Cardiac muscle cell (in vitro differentiated cells and primary cell): ENCODE measurements at regions not wholly inside any gene's neighbourhood (a gene's known extent, or its start where the extent isn't known, plus 50 kb on each side); places are given as distances from the start of the nearest gene placed in this dataset.

Source experiments
- DNase-seq, 2 donors: peaks; one replicate each; pipeline versions ENCODE4 v3.0.0 to v3.0.0-alpha.2; 2010 to 2017; ENCODE audit warnings: low read depth in 1 of 2, low spot score in 1 of 2
- H3K27ac ChIP-seq: fragments of 200-600 bp; sonication (generic); 2 replicates; pipeline ENCODE4 v1.5.1; 2016
- H3K27me3 ChIP-seq: fragments of 200-600 bp; sonication (generic); 2 replicates; pipeline ENCODE4 v1.6.0; 2016; ENCODE audit warnings: control low read depth
- H3K36me3 ChIP-seq: fragments of 200-600 bp; sonication (generic); 2 replicates; pipeline ENCODE4 v1.5.1; 2016; ENCODE audit warnings: control low read depth
- H3K4me1 ChIP-seq: fragments of 200-600 bp; sonication (generic); 2 replicates; pipeline ENCODE4 v1.8.1; 2017; ENCODE audit warnings: low read depth, mild to moderate bottlenecking, mixed run types
- H3K4me3 ChIP-seq: fragments of 200-600 bp; sonication (generic); 2 replicates; pipeline ENCODE4 v1.5.1; 2016; ENCODE audit warnings: mild to moderate bottlenecking
- H3K9me3 ChIP-seq: fragments of 200-600 bp; sonication (generic); 2 replicates; pipeline ENCODE4 v1.5.1; 2017; ENCODE audit warnings: low read depth, mild to moderate bottlenecking, control low read depth
- TF ChIP-seq, protein P1 (sequence below): IDR thresholded peaks from 2 replicates; pipeline ENCODE4 v1.5.1; 2012; ENCODE audit warnings: low read depth, mild to moderate bottlenecking, low read length

DNA sequence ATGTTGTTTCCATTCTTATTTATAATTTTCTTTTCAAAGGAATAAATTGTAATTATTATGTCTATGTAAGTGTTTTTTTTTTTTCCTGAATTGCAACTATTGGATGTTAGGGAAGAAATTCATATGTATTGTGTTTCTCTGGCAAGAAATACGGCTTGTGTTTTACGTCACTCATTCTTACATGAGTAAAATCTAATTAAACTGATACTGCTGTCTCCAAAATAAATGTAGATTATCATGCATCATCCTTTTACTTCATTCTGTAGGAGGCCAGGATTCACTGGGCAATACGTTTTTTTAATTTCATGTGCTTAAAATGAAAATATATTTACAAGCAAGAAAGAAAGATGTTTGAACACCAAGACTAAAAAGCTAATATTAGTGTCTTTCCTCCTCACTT is 590.8 kb downstream of the OTOL1 start:
- Histone ChIP-seq H3K4me3 (no peak overlapping the region), H3K27me3 (no peaks in the 10 kb centered on the region), H3K4me1 (no peaks in the 10 kb centered on the region), H3K36me3 (no peaks in the 10 kb centered on the region), H3K9me3 (no peaks in the 10 kb centered on the region), H3K27ac (no peak overlapping the region)
- no peak for DNase-seq
- TF ChIP-seq, protein P1, sequence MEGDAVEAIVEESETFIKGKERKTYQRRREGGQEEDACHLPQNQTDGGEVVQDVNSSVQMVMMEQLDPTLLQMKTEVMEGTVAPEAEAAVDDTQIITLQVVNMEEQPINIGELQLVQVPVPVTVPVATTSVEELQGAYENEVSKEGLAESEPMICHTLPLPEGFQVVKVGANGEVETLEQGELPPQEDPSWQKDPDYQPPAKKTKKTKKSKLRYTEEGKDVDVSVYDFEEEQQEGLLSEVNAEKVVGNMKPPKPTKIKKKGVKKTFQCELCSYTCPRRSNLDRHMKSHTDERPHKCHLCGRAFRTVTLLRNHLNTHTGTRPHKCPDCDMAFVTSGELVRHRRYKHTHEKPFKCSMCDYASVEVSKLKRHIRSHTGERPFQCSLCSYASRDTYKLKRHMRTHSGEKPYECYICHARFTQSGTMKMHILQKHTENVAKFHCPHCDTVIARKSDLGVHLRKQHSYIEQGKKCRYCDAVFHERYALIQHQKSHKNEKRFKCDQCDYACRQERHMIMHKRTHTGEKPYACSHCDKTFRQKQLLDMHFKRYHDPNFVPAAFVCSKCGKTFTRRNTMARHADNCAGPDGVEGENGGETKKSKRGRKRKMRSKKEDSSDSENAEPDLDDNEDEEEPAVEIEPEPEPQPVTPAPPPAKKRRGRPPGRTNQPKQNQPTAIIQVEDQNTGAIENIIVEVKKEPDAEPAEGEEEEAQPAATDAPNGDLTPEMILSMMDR = no peak

GRCh38 chr3:162092751-162093150 is 596.1 kb downstream of the OTOL1 start:
- H3K27ac ChIP-seq = no peak overlapping the region
- no peaks in the 10 kb centered on the region for H3K4me1 ChIP-seq
- no peaks in the 10 kb centered on the region for H3K9me3 ChIP-seq
- H3K4me3 ChIP-seq = no peak overlapping the region
- TF ChIP-seq, protein P1 = no peak
- no peaks in the 10 kb centered on the region for H3K36me3 ChIP-seq
- no peak for DNase-seq
- no peaks in the 10 kb centered on the region for H3K27me3 ChIP-seq

- TF ChIP-seq, protein P1 = no peak
- Histone ChIP-seq H3K4me1 (no peaks in the 10 kb centered on the region), H3K36me3 (no peaks in the 10 kb centered on the region), H3K27me3 (no peaks in the 10 kb centered on the region), H3K4me3 (no peak overlapping the region), H3K27ac (no peak overlapping the region), H3K9me3 (no peaks in the 10 kb centered on the region)
- DNase-seq = no peak
Measured at GRCh38 chr3:162094301-162094700, 597.7 kb downstream of the OTOL1 start.

DNA sequence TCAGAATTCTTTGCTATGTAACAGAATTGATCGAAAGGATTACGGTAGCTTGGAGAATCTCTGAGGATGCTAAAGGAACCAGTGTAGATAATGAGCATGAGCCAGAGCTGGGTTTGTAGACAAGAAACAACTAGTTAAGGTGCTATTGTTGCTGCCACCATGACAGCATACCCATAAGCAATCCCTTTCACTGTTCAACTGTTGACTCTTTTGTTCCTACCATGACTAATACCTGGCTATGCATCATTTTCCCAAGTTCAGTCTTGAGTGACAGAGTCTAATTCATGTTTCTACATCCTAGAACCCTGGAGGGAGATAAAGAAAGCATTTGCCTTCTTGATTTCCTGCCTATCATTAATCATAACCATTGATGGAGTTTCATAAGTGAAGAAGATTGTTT is 600.3 kb downstream of the OTOL1 start:
- H3K4me1 ChIP-seq = no peaks in the 10 kb centered on the region
- no peaks in the 10 kb centered on the region for H3K27me3 ChIP-seq
- no peak for DNase-seq
- H3K4me3 ChIP-seq = no peak overlapping the region
- no peaks in the 10 kb centered on the region for H3K9me3 ChIP-seq
- no peaks in the 10 kb centered on the region for H3K36me3 ChIP-seq
- TF ChIP-seq, protein P1 = no peak
- no peak overlapping the region for H3K27ac ChIP-seq

DNA sequence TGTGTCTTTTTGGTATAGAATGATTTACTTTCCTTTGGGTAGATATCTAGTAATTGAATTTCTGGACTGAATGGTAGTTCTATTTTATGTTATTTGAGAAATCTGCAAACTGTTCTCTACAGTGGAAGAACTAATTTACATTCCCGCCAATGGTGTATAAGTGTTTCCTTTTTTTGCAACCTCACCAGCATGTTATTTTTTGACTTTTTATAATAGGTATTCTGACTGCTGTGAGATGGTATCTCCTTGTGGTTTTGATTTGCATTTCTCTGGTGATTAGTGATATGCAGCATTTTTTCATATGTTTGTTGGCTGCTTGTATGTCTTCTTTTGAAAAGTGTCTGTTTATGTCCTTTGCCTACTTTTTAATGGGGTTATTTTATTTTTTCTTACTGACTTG is 607.2 kb downstream of the OTOL1 start:
- TF ChIP-seq, protein P1 = no peak
- no peaks in the 10 kb centered on the region for H3K4me1 ChIP-seq
- no peaks in the 10 kb centered on the region for H3K9me3 ChIP-seq
- no peak overlapping the region for H3K4me3 ChIP-seq
- no peaks in the 10 kb centered on the region for H3K27me3 ChIP-seq
- no peak overlapping the region for H3K27ac ChIP-seq
- H3K36me3 ChIP-seq = no peaks in the 10 kb centered on the region
- no peak for DNase-seq

DNA sequence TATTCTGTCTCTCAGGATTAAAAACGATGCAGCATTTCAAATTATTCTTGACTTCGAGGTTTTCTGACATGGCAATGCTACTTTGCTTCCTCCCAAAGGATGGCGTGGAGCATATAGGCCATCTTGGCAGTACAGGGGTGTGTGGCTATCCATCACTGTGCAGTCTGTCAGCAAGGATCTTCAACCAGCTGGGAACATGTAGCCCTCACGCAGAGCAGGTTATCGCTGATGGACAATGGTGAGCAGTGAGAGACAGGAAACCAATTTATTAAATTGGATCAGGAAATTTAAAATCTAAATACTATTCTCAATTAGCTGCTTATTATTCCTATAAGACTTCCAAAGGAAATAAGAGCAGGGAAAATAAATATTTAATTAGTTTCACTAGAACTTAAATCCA is 615.3 kb downstream of the OTOL1 start:
- H3K4me3 ChIP-seq = no peak overlapping the region
- TF ChIP-seq, protein P1 = no peak
- no peaks in the 10 kb centered on the region for H3K27me3 ChIP-seq
- no peak overlapping the region for H3K27ac ChIP-seq
- no peak for DNase-seq
- peaks cover 5% of the 10 kb centered on the region for H3K4me1 ChIP-seq
- H3K36me3 ChIP-seq = no peaks in the 10 kb centered on the region
- H3K9me3 ChIP-seq = no peaks in the 10 kb centered on the region
